CD4-positive, alpha-beta T cell treated with Interleukin-15 for 4 hours (primary cell): ENCODE measurements at regions not wholly inside any gene's neighbourhood (a gene's known extent, or its start where the extent isn't known, plus 50 kb on each side); places are given as distances from the start of the nearest gene placed in this dataset.

ENCODE experiments used
- DNase-seq: peaks from one replicate; pipeline ENCODE4 v3.0.0-alpha.2; 2020; ENCODE audit warnings: low spot score

- DNase-seq, result no peak
Measured at GRCh38 chr6:139436957-139437348, 62.5 kb upstream of the CITED2 start.

GRCh38 chr6:139436200-139436956 lies 61.9 kb upstream of the CITED2 start:
- DNase-seq, result no peak

GRCh38 chr6:139433631-139434419 lies 59.4 kb upstream of the CITED2 start:
- DNase-seq, result no peak

- no peak for DNase-seq
Measured at GRCh38 chr6:139431602-139431956, 57.1 kb upstream of the CITED2 start.

- DNase-seq, result no peak
Measured at GRCh38 chr6:139430899-139431601, 56.6 kb upstream of the CITED2 start.

- DNase-seq, result no peak
Measured at GRCh38 chr6:139429580-139430145, 55.2 kb upstream of the CITED2 start.

GRCh38 chr6:139427199-139427598 lies 52.8 kb upstream of the CITED2 start:
- DNase-seq, result no peak

GRCh38 chr6:139426795-139427194 lies 52.3 kb upstream of the CITED2 start:
- no peak for DNase-seq

- no peak for DNase-seq
Measured at GRCh38 chr6:139425780-139426179, 51.3 kb upstream of the CITED2 start.

- no peak for DNase-seq
Measured at GRCh38 chr6:139423971-139424667, 49.7 kb upstream of the CITED2 start.
